ENCODE measurements at regions not wholly inside any gene's neighbourhood (a gene's known extent, or its start where the extent isn't known, plus 50 kb on each side); places are given as distances from the start of the nearest gene placed in this dataset.

DNA sequence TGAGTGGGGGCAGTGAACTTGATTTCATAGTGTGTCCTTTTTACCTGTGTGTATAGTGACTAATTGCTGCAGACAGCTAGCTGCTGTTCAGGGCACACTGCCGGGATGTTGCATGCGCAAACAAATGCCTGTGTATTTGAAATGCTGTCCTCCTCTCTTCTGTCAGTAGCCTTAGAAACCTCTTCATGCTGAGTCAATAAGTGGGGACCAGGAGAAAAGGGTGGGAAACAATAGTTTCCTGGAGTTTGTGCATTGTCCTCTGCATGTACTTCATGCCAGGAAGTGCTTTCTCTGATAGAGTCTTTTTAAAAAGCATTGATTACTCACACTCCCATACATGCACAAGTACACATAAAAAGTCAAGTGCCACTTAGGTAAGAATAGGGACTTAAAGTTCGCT lies 1183.7 kb upstream of the CELF2 start:
- TF ChIP-seq, protein P1, sequence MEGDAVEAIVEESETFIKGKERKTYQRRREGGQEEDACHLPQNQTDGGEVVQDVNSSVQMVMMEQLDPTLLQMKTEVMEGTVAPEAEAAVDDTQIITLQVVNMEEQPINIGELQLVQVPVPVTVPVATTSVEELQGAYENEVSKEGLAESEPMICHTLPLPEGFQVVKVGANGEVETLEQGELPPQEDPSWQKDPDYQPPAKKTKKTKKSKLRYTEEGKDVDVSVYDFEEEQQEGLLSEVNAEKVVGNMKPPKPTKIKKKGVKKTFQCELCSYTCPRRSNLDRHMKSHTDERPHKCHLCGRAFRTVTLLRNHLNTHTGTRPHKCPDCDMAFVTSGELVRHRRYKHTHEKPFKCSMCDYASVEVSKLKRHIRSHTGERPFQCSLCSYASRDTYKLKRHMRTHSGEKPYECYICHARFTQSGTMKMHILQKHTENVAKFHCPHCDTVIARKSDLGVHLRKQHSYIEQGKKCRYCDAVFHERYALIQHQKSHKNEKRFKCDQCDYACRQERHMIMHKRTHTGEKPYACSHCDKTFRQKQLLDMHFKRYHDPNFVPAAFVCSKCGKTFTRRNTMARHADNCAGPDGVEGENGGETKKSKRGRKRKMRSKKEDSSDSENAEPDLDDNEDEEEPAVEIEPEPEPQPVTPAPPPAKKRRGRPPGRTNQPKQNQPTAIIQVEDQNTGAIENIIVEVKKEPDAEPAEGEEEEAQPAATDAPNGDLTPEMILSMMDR (optimal IDR thresholded peaks at IDR 0.05 in 1 of 3, IDR thresholded peaks at IDR 0.05 in 1 of 3, conservative IDR thresholded peaks at IDR 0.05 in 1 of 3; ENCODE audit: extremely low read depth in 1 of 3, insufficient read depth in 2 of 3, low read length in 3 of 3) = no peak
- TF ChIP-seq EZH2 (IDR thresholded peaks at IDR 0.05; ENCODE audit: low read length) = no peak
